ENCODE measurements at regions not wholly inside any gene's neighbourhood (a gene's known extent, or its start where the extent isn't known, plus 50 kb on each side); places are given as distances from the start of the nearest gene placed in this dataset.

GRCh38 chr1:220356981-220357850 is 85.0 kb upstream of the RAB3GAP2 start:
- TF ChIP-seq TARDBP (CRISPR knock-in tag; IDR thresholded peaks at IDR 0.05) (no peak), MEIS1 (CRISPR knock-in tag; IDR thresholded peaks at IDR 0.05; ENCODE audit: borderline replicate concordance) (no peak), ZSCAN30 (CRISPR knock-in tag; IDR thresholded peaks at IDR 0.05) (no peak), BRCA1 (CRISPR knock-in tag; IDR thresholded peaks at IDR 0.05) (no peak), ZNF274 (CRISPR knock-in tag; IDR thresholded peaks at IDR 0.05) (no peak), ZNF124 (CRISPR knock-in tag; IDR thresholded peaks at IDR 0.05) (no peak)
